HG02943 (cell line): ENCODE measurements at regions not wholly inside any gene's neighbourhood (a gene's known extent, or its start where the extent isn't known, plus 50 kb on each side); places are given as distances from the start of the nearest gene placed in this dataset.

Source experiments
- ATAC-seq: cut with Tn5 transposase; IDR thresholded peaks from one replicate; pipeline ENCODE4 v1.9.1; 2021; ENCODE audit warnings: mild to moderate bottlenecking, low read depth, moderate library complexity; ENCODE audit not compliant: unreplicated experiment

- ATAC-seq: no peak
Measured at GRCh38 chr9:96183751-96184150, 118.2 kb downstream of the HSD17B3 start.

DNA sequence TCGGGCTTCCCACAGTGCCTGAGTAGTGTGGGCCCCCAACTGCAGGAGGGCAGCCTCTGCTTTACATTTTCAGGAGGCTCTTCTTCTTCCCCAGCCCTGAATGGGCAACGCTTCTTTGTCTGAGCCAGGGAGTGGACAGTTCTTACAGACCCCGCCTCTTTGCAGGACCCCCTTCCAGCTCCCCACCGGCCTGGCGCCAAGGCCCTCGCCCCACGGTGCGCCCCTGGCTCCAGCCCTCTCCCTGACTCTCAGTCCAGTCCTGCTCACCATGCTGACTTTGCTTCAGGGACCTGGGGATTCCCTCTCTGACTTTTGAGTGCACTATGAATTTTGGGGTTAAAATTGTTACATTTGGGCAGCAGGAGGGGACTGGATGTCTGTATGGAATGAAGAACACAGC, 123.8 kb downstream of the HSD17B3 start:
- no peak for ATAC-seq

- no peak for ATAC-seq
Measured at GRCh38 chr9:96177719-96178028, 124.3 kb downstream of the HSD17B3 start.

GRCh38 chr9:96177005-96177718, 124.8 kb downstream of the HSD17B3 start:
- ATAC-seq: no peak

- no peak for ATAC-seq
Measured at GRCh38 chr9:96175796-96176195, 126.2 kb downstream of the HSD17B3 start.

- ATAC-seq: no peak
Measured at GRCh38 chr9:96175001-96175400, 127.0 kb downstream of the HSD17B3 start.

DNA sequence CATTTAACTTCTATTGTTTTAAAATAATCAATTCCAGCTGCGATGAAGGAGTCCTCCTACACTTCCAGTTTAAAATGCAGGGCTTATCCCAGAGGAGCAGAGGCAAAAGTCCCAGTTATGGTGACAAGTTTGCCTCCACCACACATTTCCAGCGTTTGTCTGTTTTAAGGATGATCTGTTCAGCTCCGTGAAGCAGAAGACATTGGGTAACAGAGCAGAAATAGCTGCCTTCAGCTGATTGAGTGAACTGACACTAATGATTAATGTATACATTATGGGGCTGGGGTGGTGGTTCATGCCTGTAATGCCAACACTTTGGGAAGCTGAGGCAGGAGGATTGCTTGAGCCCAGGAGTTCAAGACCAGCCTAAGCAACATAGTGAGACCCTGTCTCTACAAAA, 127.6 kb downstream of the HSD17B3 start:
- no peak for ATAC-seq

DNA sequence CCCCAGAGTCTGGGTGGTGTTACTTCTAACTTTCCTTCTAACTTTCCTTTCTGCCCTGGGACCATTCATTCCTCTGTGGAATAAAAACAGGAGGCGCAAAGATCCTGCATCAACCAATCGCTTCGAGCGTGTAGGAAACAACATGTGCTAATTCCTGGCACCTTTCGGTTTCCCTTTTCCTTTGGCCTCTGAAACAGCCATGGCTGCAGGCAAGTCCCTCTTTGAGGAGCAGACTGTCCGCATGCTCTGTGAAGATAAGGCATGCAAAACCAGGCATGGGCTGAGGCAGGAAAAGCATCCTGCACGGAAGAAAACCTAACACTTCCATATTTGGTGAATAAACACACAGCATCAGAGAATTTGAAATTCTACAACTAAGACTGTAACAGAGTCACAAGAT, 128.3 kb downstream of the HSD17B3 start:
- no peak for ATAC-seq

GRCh38 chr9:96172797-96173196, 129.2 kb downstream of the HSD17B3 start:
- ATAC-seq: no peak

GRCh38 chr9:96171728-96172127, 130.2 kb downstream of the HSD17B3 start:
- no peak for ATAC-seq

GRCh38 chr9:96169901-96170300, 132.1 kb downstream of the HSD17B3 start:
- ATAC-seq: no peak

DNA sequence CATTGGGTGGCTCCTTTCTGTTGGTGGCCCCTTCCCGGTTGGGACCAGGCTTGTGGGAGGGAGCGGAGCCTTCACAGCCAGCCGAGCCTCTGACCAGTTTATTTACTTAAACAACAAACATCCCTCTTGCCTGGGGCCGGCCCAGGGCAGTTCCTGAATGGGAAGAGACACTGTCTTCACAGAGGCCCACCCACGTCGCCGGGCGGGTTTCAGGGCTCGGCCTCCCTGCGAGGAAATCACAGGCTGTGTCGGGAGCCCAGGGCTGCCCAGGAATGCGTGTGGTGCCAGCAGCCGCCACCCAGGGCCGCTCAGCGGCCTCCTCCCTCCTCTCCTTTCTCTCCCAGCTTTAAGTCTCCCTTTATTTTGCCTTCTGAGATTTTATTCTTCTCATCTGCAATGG, 132.5 kb downstream of the HSD17B3 start:
- no peak for ATAC-seq

DNA sequence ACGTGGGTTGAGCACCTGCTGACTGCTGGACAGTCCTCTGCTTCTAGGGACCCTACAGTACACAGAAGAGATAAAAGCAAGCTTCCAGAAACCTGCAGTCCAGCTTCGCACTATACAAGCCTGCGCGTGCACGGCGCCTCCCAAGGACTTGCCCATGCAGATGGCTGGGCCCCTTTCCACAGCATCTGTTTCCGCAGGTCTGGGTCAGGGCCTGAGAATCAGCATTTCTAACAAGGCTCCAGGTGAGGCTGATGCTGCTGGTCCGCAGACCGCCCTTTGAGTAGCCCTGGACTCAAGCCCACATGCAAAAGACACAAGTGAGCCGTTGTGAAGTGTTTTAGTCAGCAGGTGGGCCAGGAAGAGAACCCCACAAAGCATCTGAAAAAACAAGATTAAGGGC, 133.1 kb downstream of the HSD17B3 start:
- ATAC-seq: no peak

DNA sequence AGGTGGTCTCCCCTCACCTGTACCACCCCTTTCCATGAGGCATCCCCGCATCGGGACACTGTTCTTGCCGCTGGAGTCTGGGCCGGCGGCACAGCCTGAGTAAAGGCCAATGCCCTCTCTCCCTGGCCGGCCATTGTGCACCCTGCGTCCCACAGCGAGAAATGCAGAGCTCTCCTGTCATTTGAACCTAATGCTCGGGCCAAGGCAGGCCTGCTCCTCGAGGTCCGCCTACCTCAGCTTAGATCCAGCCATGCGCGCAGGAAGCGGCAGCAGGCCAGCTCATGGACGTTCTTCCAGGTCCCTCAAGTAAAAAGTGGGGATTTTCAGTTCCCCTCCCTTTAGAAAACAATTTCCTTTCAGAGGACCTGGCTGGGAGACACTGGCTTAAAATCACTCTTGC, 135.0 kb downstream of the HSD17B3 start:
- no peak for ATAC-seq

- no peak for ATAC-seq
Measured at GRCh38 chr9:96164268-96164683, 137.7 kb downstream of the HSD17B3 start.

DNA sequence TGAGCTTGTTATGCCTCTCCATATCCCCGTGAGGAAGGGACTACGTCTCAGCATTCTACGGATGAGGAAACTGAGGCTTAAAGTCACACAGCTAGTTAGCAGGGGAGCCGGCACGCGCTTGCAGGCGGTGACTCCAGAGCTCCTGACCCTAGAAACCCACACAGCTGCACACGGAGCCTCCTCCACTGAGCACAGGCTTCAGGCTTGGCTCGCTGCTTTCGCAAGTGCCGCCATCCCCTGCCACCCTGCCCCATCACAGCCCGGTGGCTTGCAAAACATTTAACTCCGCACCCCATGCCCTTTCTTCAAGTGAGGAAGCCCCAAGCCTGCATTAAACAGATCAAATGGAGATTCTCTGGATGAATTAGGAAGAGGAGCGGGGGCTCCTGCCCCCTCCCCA, 138.3 kb downstream of the HSD17B3 start:
- no peak for ATAC-seq

DNA sequence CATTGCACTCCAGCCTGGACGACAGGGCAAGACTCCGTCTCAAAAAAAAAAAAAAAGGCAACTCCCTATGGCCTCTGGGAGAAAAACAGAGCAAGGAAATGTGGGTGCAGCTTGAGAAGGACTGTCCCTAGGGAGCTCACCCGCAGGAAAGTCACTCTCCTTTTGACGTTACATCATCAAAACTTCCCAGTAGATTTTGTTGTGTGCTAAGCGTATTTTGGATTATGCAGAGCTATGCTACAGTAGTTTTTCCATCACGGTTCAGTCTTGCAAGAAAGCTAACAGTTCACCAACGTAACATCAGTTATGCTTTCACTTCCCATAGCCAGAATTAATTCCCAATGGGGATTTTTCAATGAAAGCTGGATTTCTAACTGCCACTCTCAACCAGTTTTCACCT, 138.8 kb downstream of the HSD17B3 start:
- no peak for ATAC-seq

DNA sequence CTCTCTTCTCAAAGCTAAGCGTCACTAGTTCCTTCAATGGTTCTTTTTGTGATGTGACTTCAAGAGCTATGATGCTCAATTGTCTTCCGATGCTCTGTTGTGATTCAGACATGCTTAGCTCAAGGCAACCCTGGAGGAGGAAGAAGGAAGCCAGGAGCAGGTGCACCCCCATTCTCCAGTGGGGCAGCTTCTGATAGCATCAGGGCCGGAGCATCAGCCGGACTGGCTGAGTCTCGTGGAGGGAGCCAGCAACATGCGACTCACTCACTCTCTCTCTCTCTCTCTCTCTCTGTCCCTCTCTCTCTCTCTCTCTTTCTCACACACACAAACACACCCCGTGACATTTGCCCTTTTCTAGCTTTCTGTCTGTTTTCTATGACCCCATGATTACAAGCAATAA, 140.2 kb downstream of the HSD17B3 start:
- ATAC-seq: no peak

- ATAC-seq: no peak
Measured at GRCh38 chr9:96160866-96161265, 141.1 kb downstream of the HSD17B3 start.

DNA sequence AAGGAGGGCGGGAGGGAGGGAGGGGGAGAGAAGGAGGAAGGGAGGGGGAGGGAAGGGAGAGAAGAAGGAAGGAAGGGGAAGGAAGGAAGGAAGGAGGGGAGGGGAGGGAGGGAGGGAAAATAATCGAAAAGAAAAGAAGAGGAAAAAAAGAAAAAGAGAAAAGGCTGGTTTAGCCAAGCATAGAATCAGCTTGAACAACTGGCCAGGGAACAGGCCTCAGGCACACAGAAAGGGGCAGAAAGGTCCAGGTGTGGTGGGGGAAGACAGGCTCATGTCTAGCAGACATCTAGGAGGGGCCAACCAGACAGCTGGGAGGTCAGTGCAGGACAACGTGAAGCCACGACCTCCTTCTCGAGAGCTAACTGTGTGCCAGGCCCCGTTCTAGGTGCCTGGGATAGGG, 141.8 kb downstream of the HSD17B3 start:
- no peak for ATAC-seq

DNA sequence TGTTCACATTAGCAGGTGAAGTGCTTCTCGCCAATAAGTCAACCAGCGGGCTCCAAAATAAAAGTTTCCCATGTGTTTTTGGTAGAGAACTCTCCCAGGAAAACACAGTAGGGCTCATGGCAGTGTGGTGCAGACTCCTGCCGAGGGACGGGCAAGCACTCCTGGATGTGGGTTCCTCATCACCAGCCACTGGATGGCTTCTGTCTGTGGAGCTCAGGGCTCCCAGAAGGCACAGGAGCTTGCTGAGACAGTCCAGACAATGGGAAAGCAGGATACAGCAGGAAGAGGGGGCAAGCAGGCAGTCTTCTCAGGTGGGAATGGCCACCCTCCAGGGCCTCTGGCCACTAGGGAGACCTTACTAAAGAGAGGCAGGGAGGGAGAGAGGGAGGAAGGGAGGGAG, 142.4 kb downstream of the HSD17B3 start:
- ATAC-seq: no peak

- ATAC-seq: no peak
Measured at GRCh38 chr9:96158909-96159575, 142.9 kb downstream of the HSD17B3 start.

DNA sequence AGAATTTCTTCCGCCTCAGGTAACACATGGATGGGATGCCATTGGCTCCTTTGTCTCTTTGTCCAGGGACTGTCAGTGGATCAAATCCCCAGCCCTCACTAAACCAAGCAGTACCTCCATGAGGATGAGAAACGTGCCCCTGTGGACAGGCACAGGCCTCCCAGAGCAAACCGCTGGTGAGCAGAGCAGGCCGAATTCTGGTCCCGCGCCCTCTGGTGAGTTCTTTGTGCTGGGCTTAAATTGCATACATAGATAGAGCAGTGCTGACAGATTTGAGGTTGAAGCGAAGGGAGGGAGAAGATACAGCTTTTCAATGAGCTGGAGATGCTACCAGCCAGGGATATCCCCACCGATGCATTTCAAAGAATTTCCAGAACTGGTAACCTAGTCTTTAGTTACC, 143.8 kb downstream of the HSD17B3 start:
- no peak for ATAC-seq
